A549 (cell line): ENCODE measurements at regions not wholly inside any gene's neighbourhood (a gene's known extent, or its start where the extent isn't known, plus 50 kb on each side); places are given as distances from the start of the nearest gene placed in this dataset.

Source experiments
- CEBPB ChIP-seq, 2 experiments: fragments of >200 bp in 1 of 2; sonication (Bioruptor Twin) in 1 of 2; formaldehyde crosslinking in 1 of 2; IDR thresholded peaks; 2 replicates each; pipeline ENCODE4 v1.6.1; 2012 to 2016
- CHD2 ChIP-seq: fragments of 150-350 bp; IDR thresholded peaks from 2 replicates; pipeline ENCODE4 v1.6.1; 2014; ENCODE audit warnings: low read length; ENCODE audit not compliant: partially characterized antibody
- CTCF ChIP-seq: fragments of >200 bp; sonication (Bioruptor Twin); formaldehyde crosslinking; IDR thresholded peaks from 3 replicates; pipeline ENCODE4 v1.5.1; 2016
- ELK1 ChIP-seq: fragments of 150-350 bp; IDR thresholded peaks from 2 replicates; pipeline ENCODE4 v1.6.1; 2014; ENCODE audit warnings: low read depth, mild to moderate bottlenecking, low read length
- EP300 ChIP-seq, 2 experiments: fragments of >200 bp; sonication (Bioruptor Twin); formaldehyde crosslinking; IDR thresholded peaks; 2 replicates in 1 of 2; 3 replicates in 1 of 2; pipeline ENCODE4 v1.6.1; 2016 to 2017
- GATA3 ChIP-seq: IDR thresholded peaks from 2 replicates; pipeline ENCODE4 v1.6.1; 2012; ENCODE audit warnings: borderline replicate concordance
- JUN ChIP-seq, 2 experiments: fragments of >200 bp; sonication (Bioruptor Twin); formaldehyde crosslinking; IDR thresholded peaks; 2 replicates in 1 of 2; 3 replicates in 1 of 2; pipeline ENCODE4 v1.6.1; 2016 to 2017
- POLR2A ChIP-seq: IDR thresholded peaks from 2 replicates; pipeline ENCODE4 v1.6.1; 2012; ENCODE audit warnings: mild to moderate bottlenecking, low read length
- USF2 ChIP-seq: fragments of 450-650 bp; IDR thresholded peaks from 2 replicates; pipeline ENCODE4 v1.6.1; 2014; ENCODE audit warnings: antibody characterized with exemption

- TF ChIP-seq POLR2A, result no peak
- no peak for TF ChIP-seq CTCF
- TF ChIP-seq ELK1, result no peak
- no peak for TF ChIP-seq USF2
- no peak for TF ChIP-seq CEBPB (IDR thresholded peaks at IDR 0.05)
- TF ChIP-seq EP300 (IDR thresholded peaks at IDR 0.05), result no peak
- no peak for TF ChIP-seq CHD2
- TF ChIP-seq JUN (IDR thresholded peaks at IDR 0.05), result no peak
- no peak for TF ChIP-seq GATA3
These were observed 746.3 kb upstream of the RAB6C start for GRCh38 chr2:129233166-129233565.
